ENCODE measurements at regions not wholly inside any gene's neighbourhood (a gene's known extent, or its start where the extent isn't known, plus 50 kb on each side); places are given as distances from the start of the nearest gene placed in this dataset.

DNA sequence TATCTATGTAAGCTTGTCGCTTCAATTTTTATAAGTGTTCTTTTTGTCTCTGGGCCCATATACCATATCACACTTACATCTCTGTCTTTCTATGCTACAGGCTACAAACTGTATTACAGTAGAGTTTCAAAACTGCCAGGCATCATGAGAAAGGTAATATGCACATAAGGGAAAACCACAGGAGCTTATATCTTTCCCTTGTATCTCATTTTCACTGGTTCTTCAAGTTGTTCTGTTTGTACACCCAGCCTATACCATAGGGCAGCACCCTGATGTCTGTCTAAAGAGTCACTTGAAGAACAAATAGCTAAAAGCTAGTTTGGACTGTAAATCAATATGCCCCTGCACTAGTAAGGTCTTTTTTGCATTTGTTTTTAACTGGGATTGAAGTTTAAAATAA lies 366.7 kb downstream of the FIGN start:
- no peak for DNase-seq (ENCODE audit: low read depth, low spot score)

- no peak for DNase-seq (ENCODE audit: low read depth, low spot score)
Measured at GRCh38 chr2:163368655-163369054, 367.2 kb downstream of the FIGN start.

DNA sequence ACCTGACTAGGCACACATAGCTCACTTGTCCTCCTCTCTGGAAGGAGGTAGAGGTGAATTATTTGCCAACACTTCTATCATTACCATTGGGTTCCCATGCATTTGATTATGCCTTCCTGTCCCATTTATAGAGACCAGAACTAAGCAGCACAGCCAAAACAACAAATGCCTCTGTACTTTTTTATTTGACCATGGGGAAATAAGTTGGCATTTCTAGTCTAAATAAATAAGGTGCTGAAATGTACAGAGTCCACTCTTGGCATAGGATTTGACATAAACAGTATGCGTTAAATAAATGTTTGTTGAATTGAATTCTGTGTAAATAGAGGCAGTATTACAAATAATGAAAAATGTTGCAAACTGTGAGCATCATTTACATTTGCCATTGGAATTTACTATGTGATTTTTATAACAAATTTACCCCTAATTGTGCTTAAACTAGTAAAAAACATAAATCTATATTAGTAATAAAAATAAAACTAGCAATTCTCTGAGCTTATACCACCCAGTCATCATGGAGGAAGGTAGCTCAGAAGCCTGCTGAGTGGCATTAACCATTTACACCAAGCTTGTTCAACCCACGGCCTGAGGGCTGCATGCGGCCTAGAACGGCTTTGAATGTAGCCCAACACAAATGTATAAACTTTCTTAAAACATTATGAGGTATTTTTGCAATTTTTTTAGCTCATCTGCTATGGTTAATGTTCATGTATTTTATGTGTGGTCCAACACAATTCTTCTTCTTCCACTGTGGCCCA lies 367.8 kb downstream of the FIGN start:
- DNase-seq (ENCODE audit: low read depth, low spot score): no peak

DNA sequence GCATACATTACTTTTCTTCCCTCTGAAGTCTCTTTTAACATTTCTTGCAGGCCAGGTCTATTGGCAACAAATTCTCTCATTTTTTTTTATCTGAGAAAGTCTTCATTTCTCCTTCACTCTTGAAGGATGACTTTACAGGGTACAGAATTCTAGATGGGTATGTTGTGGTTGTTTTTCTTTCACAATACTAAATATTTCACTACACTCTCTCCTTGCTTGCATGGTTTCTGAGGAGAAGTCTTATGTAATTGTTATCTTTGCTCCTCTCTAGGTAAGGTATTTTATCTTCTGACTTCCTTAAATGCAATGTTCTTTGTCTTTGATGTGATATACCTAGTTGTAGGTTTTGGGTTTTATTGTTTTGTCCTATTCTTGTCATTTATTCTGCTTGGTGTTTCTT lies 371.1 kb downstream of the FIGN start:
- DNase-seq (ENCODE audit: low read depth, low spot score): no peak

- no peak for DNase-seq (ENCODE audit: low read depth, low spot score)
Measured at GRCh38 chr2:163353551-163353950, 382.3 kb downstream of the FIGN start.

GRCh38 chr2:163351966-163352365 lies 383.8 kb downstream of the FIGN start:
- no peak for DNase-seq (ENCODE audit: low read depth, low spot score)

GRCh38 chr2:163351143-163351542 lies 384.7 kb downstream of the FIGN start:
- DNase-seq (ENCODE audit: low read depth, low spot score): no peak

DNA sequence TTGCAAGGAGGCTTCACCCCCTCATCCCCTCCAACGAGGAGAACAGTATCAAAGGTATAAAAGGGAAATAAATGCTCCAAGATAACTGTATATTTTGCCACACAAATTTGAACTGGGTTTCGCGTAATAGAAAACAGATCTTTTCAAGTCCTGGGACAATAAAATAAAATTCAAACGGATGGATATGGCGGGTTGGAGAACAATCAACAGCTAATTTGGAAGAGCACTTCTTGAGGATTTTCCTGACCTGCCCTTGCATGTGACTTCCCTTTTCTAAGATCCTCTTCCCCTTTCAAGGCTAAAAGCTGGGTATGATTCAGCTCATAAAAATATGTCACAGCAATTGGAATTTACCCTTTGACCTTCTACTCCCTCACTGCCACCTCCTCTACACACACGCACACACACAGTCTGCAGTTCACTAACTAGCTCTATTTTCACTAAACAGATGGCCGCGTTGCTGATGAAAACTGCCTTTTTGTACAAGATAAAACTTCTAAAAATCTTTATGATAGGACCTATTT lies 386.9 kb downstream of the FIGN start:
- peak; percentile 38 for DNase-seq (ENCODE audit: low read depth, low spot score)

- DNase-seq (ENCODE audit: low read depth, low spot score): peak; percentile 99
Measured at GRCh38 chr2:163347982-163348856, 387.6 kb downstream of the FIGN start.

- peak; percentile 34 for DNase-seq (ENCODE audit: low read depth, low spot score)
Measured at GRCh38 chr2:163345795-163346573, 389.8 kb downstream of the FIGN start.

DNA sequence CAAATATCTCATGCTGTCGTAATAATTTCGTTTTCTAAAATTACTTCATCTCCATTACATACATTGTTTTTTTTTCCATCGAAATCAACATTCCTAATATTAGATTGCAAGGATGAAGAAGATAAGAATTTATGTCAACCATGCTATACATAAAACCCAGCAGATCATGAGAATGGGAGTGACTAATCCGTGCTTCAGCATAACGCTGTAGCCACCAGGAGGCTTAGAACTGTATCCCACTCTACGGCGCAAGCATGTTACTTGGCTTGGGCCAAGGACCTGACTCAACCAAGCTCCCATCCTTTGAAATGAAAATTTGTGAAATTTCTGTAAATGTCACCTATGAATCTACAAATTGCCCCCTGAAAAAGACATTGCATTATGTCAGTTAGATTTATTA lies 392.5 kb downstream of the FIGN start:
- DNase-seq (ENCODE audit: low read depth, low spot score): no peak

GRCh38 chr2:163341426-163341825 lies 394.4 kb downstream of the FIGN start:
- DNase-seq (ENCODE audit: low read depth, low spot score): no peak

DNA sequence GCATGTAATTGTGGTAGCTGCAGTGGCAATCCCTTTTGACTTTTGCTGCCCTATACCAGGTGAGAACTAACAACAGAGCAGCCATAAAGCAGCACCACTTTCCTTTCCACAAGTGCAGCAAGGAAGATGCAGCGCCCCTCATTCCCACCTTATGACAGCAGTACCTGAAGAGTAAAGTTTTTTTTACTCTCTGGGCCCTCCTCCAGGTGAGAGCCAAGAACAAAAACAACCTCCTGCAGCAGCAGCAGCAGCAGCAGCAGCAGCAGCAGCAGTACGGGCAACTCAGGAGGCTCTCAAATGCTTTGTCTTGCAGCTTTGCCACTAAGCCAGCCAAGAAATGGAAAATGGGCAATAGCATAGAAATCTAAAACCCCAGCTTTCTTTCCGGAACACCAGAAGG lies 397.5 kb downstream of the FIGN start:
- DNase-seq (ENCODE audit: low read depth, low spot score): no peak

DNA sequence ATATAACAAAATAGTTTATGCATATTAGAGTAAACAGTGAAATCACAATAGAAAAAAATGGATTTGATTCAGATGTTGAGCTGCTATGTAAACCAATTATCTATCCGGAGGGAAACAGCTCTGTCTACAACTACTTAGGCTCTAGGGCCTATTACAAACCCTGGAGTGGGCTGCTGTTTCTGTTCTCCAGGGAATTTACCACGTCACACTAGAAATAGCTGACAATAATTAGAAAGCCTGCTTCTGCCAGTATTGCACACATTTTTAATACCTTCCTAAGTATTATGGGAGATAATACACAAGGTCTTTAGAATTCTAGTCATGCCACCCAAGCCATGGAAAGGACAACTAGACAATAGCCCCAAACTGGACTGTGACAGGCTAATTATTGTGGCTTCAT lies 411.1 kb downstream of the FIGN start:
- no peak for DNase-seq (ENCODE audit: low read depth, low spot score)

DNA sequence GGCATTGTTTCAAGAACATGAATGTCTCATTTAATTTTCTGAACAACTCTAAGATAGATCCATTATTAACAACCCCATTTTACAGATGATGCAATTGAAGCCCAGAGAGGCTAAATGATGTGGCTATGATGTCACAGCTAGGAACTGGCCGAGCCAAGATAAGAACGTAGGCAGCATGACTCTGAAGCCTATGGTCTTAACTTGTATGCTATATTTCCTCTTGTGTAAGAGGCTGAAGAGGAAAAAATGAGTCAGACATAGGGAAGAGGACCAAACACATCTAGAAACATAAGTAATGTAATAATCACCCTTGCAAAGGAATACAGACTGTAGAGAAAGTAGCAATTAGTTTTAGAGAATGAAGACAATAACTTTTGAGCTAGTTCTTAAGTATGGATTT lies 416.8 kb downstream of the FIGN start:
- DNase-seq (ENCODE audit: low read depth, low spot score): no peak

- DNase-seq (ENCODE audit: low read depth, low spot score): no peak
Measured at GRCh38 chr2:163314712-163315111, 421.1 kb downstream of the FIGN start.

GRCh38 chr2:163312713-163313112 lies 423.1 kb downstream of the FIGN start:
- DNase-seq (ENCODE audit: low read depth, low spot score): no peak

- DNase-seq (ENCODE audit: low read depth, low spot score): no peak
Measured at GRCh38 chr2:163306647-163307046, 429.2 kb downstream of the FIGN start.

DNA sequence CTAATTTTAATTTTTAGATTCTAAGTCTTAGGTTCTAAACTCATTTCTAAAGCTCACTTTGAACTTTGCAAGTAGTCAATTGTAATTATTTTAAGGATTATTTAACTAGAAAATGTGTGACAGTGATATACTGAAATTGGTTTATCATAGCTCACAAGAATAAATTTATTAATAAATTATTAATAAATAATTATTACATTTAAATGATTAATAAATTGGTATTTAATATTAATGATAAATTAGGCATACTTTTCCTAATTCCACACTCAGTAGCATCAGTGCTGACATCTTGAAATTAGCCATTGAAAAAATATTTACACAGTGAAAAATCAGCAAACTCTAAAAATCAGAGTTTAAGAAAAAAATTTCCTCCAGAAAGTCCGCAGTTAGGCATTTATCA lies 433.7 kb downstream of the FIGN start:
- no peak for DNase-seq (ENCODE audit: low read depth, low spot score)

DNA sequence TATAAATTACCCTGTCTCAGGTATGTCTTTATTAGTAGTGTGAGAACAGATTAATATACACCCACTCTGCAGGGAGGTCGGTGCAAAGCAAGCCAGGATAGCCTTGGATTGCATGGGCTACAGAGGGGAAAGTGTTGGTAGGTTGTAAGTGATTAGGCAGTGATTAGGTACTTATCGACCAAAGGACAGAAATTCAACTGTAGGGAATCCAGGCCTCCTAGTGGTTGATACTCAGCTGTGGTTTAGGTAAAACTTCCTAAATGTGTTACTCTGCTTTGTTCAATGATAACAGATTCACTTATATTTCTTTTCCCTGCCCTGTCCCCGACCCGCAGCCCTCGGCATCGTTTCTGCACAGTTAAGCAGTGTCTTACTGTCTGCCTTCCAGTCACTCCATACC lies 444.0 kb downstream of the FIGN start:
- DNase-seq (ENCODE audit: low read depth, low spot score): no peak

GRCh38 chr2:163281717-163282116 lies 443.1 kb upstream of the KCNH7 start:
- DNase-seq (ENCODE audit: low read depth, low spot score): no peak
